Activated gamma-delta T cell treated with Interleukin-2 at 50 U/mL for 16 hours (primary cell): ENCODE measurements at regions not wholly inside any gene's neighbourhood (a gene's known extent, or its start where the extent isn't known, plus 50 kb on each side); places are given as distances from the start of the nearest gene placed in this dataset.

Experiments
- DNase-seq: peaks from one replicate; pipeline ENCODE4 v3.0.0-alpha.2; 2020

DNA sequence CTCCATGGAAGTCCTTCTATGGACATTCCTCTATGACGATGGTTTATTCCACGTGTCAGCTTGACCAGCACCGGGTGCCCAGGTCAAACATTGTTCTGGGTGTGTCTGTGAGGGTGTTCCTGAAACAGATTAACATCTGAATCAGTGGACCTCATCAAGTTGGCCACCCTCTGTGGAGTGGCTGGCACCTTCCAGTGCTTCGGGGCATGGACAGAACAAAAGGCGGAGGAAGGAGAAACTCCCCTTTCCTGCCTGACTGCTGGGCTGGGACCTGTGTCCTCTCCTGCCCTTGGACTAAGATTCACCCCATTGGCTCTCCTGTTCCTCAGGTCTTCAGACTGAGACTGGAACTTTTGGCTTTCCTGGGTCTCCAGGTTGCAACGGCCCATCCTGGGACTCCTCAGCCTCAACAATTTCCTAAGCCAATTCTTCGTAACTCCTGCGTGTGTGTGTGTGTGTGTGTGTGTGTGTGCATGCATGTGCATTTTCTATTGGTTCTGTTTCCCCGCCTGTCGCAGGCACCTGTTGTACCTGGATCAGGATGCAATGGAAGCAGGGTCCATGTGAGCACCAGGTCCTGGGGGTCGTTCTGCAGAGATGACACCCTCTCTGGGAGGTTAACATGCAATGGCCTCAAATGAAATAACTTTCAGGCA, 357.2 kb upstream of the SALL3 start:
- no peak for DNase-seq

DNA sequence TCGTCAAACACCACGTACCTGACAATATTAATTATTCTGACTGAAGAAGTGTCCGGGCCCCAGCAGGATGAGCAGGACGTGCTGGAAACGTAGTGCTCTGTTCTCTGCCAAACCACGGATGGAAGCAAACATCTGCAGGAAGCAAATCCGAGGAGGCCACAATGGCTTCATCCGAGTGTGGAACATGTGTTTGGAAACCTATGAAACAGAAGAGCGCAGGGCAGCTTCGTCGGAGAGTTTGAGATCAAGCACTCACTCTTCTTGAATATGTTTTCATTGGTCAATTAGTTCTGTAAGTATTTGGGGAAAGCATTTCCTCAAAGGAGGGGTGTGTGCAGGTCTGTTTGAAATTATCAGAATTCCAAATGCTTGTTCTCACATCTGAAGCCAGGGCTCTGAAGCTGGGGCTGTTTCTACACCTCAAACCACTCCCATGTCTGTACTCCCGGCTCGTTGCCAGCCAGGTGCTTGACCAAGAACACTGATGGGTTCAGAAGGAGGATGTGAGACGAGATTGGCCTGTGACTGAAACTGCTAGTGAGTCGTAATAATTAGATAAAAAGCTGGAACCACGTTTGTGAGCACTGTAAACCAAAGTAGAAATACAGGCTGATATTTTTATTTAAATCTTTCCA, 356.6 kb upstream of the SALL3 start:
- DNase-seq, result no peak

DNA sequence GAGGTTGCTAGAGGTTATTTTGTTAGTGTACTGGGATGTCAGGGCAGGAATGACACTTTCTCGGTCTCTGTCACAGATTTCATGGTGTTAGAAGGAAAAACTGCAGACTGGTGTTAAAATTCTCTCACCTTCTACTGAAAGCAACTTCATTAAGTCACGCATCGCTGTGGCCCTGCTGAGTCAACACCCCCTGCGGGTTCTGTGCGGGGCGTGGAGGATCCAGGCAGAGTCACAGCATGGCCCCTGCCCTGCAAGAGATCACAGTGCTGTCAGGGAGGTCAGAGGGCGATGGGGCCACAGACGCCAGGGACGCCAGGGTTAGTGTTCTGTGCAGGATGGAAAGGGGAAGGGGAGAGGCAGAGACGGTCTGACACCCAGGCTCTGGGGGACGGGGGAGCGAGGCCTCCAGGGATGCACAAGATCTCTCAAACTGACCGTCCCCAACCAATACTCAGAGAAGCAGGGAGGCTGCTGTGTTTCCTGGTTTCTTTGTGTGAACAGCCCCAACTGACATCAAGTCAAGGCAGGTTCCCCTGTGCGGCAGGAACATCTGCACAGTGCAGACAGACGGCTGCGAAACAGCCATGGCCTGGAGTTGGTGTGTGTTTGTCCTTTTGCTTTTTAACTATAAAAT, 354.9 kb upstream of the SALL3 start:
- DNase-seq, result no peak

DNA sequence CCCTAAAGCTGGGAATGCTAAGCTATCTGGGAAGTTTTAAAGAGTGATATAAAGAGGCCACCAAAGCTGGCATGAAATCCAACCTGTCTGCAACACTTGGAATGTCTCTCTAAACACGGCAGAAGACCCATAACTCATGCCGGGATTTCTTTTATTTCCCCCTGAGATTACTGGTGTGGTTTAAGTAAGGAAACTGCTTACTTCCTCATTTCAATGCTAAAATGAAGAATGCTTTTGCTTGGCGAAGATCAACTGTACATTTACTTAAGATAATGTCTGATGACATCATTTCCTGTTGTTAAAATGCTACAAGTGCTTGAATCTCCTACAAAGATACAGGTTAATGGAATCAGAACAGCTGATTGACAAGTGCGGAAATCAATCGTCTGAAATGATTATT, 353.8 kb upstream of the SALL3 start:
- no peak for DNase-seq

DNA sequence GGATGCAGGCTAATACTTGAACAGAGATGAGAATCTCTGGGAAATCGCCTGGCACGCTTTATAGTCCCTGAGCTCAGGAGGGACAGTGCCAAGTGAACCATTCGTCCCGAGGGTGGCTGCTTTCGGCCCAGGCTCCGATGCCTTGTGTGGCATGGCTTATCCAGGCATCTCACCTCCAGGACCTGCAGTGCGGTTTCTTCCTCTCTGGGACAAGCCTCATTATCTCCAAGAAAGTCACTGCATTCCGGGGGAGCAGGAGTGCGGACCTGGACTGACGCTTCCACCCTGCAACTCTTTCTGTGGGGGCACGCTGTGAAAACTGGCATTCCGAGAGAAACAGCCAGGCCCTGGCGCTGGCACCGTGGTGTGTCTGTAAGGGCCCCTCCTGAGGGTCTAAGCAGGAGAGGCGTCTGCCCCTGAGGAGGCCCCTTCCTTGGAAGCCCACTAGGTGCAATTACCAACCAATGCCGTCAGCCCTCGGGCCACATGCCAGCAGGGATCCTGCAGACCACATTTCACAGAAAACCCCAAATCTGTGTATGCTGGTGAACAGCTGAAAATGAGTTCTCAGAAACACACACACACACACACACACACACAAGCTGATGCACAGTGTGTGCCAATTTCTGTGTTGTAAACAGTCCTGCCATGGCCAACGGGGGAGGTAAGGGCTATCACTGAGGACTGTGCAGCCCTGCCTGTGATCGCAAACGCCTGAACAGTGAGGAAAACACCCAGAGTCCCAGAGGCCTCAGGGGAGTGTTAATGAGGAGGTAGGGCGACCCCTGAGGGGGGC, 351.9 kb upstream of the SALL3 start:
- no peak for DNase-seq

DNA sequence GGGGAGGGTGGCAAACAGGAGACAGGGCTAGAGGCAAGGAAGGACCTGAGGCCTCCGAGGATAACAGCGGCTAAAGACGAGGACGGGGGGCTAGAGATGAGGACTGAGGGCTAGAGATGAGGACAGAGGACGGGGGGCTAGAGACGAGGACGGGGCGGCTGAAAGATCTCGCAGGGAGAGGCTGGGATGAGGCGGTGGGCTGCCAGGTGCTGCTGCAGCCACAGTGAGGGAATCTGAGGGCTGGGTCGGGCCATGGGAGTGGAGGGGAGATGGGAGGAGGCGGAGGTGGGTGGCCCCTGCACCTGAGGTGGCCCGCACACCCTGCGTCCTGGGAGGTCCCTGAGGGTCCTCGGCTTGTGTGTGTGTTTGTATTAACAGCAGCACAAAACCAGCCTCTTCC, 350.2 kb upstream of the SALL3 start:
- no peak for DNase-seq

DNA sequence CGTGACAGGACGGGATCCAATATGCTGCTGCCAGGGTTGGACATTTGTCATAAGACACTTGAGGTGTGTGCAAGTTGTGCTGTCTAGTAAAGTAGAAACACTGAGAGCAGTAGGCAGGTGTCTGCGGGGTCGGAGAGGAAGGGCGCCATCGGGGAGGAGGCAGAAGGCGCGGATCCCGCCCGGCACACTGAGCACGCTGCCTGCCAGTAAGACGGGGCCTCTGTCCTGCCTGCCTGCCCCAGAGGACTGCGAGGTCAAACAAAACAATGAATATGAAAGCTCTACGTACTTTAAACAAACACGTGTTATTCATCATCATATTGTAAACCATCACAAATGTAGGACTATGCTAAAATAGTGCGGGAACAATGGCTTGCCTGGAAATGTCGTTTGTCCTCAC, 349.3 kb upstream of the SALL3 start:
- DNase-seq, result no peak

GRCh38 chr18:78630981-78631510, 348.6 kb upstream of the SALL3 start:
- no peak for DNase-seq

GRCh38 chr18:78632111-78632541, 347.5 kb upstream of the SALL3 start:
- DNase-seq, result no peak

DNA sequence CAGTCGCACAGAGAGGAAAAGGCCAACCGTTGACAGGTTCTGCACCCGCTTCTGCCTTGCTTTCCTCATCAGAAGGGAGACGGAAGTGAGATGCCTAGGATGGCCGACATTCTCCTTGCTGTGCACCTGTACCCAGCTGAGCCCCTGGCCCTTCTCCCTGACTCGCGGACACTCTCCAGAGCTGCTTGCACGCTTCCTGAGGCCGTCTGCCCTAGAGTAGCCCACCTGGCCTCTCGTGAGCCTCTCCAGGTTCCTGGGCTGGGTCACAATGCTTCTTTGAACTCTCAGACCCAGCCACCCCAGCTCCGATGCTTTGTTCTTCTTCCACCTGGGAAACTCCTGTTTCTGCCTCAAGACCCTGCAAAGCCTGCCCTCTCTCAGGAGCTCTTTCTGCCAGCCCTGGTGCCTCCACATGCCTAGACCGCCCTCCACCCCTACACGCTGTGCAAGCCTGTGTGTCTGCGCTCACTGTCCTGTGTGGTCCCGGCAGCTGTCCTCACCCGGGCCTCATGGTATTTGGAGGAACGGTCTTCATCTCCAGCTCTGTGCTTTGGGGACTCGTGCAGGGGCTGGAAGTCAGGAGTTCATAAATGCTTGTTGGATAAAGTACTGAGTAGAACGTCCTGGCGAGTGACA, 345.4 kb upstream of the SALL3 start:
- DNase-seq, result no peak

- DNase-seq, result no peak
These were observed 344.4 kb upstream of the SALL3 start for GRCh38 chr18:78635093-78635800.

GRCh38 chr18:78636260-78636659, 343.4 kb upstream of the SALL3 start:
- DNase-seq, result no peak

DNA sequence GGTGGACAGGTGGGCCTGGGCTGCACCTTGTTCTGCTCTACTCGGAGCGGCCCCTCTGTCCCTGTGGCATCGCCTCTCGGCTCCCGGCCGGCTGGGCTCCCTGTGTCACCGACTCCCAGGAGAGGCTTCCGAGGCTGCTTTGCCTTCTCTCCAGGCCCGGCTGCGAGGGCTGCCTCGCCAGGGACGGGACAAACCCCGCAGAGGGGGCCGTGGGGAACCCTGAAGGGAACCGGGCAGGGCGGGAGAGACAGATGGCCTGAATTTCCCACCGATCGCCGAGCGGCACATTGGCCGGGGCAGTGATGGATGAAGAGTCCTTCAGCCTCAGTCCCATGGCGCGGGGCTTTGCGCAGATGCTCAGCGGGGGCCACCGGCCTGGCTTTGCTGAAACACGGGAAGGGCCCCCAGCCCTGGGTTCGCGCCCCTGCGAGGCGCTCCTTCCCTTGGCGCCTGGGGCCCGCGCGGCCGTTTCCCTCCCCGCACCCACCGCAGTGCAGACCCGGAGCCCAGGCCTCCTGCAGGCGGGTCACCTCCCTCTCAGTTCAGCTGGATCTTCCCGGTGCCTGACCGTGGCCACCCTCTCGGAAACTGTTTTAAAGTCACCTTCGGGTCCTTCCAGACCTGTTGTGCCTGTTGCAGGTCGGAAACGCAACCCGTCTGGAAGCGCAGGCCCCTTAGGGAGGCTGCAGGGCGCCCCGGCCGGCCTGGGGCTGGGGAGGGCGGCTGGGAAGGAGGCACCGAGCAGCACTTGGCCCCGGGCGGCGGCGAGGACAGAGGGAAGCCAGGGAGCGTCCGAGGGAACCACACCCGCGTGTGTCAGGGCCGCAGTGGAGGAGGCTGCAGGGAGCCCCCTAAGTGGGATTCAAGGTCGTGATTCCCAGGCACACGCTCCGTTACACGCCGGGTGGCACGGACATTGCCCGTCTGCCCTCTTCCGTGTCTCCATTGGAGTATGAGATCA, 341.9 kb upstream of the SALL3 start:
- no peak for DNase-seq

DNA sequence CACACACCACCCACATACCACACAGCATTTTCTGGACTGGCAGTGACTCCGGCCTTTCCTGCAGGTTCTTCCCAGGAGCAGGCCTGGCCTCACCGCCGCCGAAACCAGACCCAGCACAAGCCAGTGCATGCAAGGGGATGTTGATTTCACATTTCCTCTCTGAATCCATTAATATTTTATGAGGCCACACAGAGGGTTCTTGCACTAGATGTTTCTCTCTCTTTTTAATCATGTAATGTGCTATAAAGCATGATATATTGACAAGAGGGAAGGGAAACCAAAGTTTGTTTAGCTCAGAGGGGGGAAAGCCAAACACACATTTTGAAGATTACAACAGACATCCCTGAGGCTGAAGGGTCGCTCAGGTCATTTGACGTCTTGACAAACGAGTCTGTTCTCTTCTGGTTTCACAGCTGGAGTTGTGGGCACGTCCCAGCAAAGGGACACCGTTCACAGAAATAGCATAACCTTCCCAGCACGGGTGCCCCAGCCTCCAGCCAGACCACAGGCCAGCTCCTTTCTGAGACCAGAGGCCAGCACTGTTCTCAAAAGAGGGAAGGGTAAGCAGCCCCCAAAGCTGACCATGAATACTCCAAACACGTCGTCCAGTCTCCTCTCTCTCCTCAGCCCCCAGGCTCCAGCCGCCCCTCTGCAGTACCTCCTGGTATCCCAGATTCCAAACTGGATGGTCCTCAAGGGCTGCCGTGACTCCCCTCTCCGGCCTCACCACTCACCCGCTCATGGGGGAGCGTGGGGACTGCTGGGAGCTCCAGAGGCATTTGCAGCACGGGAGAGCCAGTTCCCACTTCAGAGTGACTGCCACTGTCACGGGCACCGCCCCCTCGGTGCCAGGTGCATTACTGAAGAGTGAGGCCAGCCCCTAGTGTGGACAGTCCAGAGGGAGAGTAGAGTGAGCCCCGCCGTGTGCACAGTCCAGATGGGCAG, 340.3 kb upstream of the SALL3 start:
- DNase-seq, result no peak

DNA sequence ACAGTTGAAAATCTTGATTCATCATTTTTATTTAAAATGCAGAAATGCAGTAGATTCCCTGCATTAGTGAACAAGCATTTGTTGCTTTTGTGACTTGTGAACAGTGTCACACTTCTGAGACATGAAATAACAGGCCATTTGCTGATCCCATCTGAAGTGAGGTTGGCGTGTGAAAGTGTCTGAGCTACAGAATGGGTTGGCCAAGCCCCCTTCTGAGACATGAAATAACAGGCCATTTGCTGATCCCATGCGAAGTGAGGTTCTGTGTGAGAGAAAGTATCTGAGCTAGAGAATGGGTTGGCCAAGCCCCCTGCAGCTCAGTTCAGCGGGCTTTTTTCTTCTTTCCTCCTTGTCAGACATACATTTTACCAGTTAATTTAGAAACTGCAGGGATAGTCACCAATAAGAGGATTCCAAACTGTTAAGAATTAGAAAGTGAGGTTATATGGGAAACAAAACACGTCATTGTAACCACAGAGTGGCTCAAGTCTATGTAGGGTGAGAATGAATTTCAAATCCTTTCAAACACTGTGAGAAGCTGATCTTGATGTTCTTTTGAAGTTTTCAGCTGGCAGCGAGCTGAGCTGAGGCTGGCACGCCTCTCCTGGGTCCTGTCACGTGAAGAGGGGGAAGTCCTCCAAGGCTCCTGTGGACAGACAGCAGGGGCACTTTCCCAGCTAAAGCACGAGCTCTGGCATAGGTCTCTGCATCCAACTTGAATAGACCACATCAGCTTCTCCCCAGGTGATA, 339.2 kb upstream of the SALL3 start:
- DNase-seq, result no peak

GRCh38 chr18:78641689-78642231, 337.9 kb upstream of the SALL3 start:
- no peak for DNase-seq

DNA sequence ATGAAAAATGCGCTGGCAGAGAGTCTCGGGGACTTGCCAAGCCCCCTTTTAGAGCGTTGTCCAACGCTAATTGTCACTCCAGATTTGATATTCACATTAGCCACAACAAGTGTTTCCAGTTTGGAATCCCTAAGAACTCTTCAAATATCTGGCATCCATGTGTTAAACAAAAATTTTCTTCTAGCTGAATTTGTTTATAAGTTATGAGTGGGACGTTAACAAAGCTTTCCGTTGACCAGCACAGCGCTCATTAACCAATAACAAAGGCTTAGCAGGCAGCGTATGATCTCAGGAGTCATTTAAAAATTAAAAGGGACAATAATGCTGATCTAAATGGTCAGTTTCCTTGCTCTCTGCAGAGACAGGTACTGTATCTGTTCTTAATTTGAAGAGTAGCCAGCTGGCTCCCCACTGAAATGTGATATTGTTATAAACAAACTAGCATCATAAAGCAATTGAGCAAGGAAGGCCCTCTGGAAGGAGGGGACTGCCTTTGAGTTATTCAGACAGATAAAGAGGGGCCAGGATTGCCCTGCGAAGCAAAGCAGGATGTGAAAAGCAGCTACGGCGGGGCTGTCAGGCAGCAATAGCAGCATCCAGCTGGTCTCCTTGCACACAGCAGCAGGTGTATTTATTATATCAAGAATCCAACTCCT, 337.2 kb upstream of the SALL3 start:
- DNase-seq, result no peak

DNA sequence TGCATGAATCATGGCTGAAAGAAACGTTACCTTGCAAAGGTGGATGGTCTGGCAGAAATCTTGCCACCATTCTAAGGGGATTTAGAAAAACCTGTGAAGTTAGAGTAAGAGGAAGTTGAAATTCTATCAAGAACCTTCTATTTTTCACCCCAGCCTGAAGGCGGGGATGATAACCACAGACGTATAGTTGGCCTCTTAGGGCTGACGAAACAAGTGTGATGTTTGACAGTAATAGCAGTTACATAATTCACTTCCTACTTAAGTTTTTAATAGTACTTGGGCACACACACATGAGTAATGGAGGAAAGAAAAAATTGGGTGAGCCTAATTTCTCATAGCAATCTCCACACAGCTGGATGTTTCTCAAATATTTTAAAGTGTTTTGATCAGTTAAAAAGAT, 336.6 kb upstream of the SALL3 start:
- DNase-seq, result no peak
